Body of pancreas (tissue), 4 donors: ENCODE measurements at regions not wholly inside any gene's neighbourhood (a gene's known extent, or its start where the extent isn't known, plus 50 kb on each side); places are given as distances from the start of the nearest gene placed in this dataset.

Source experiments
- ATAC-seq: fragments of 150-250 bp; one replicate; pipeline ENCODE4 v1.9.1; 2016
- DNase-seq, 4 donors: peaks; one replicate each; pipeline ENCODE4 v3.0.0-alpha.2; 2019
- H3K27ac ChIP-seq, 4 donors: fragments of 200-600 bp; sonication (generic); 1 replicate in 3 of 4; 2 replicates in 1 of 4; pipeline versions ENCODE4 v1.5.1 to v1.6.1; 2016 to 2019; ENCODE audit warnings: mild to moderate bottlenecking in 1 of 4, mixed read lengths in 1 of 4, moderate library complexity in 1 of 4
- H3K27me3 ChIP-seq, 2 donors: fragments of 200-600 bp; sonication (generic); one replicate each; pipeline ENCODE4 v1.6.0; 2016; ENCODE audit warnings: mild to moderate bottlenecking in 1 of 2
- H3K36me3 ChIP-seq, 2 donors: fragments of 200-600 bp; sonication (generic); replicated peaks in 1 of 2; 2 replicates each; pipeline ENCODE4 v1.5.1; 2016; ENCODE audit warnings: low read depth in 2 of 2; ENCODE audit not compliant: insufficient read depth in 1 of 2
- H3K4me1 ChIP-seq: fragments of 200-600 bp; sonication (generic); one replicate; pipeline ENCODE4 v1.6.0; 2016
- H3K4me3 ChIP-seq, 2 donors: fragments of 200-600 bp; sonication (generic); 1 replicate in 1 of 2; 2 replicates in 1 of 2; pipeline ENCODE4 v1.5.1; 2016 to 2019
- H3K9me3 ChIP-seq, 3 donors: fragments of 200-600 bp; sonication (generic); 1 replicate in 2 of 3; 2 replicates in 1 of 3; pipeline ENCODE4 v1.5.1; 2016
- CTCF ChIP-seq, 7 experiments: fragments of 450-650 bp in 4 of 7; fragments of 200-600 bp in 3 of 7; sonication (generic) in 3 of 7; IDR thresholded peaks; one replicate each; pipeline ENCODE4 v1.5.1; 2016 to 2019; ENCODE audit warnings: antibody characterized with exemption in 7 of 7
- POLR2A ChIP-seq, 3 donors: fragments of 450-650 bp; IDR thresholded peaks; one replicate each; pipeline ENCODE4 v1.6.1; 2016; ENCODE audit warnings: antibody characterized with exemption in 3 of 3, mild to moderate bottlenecking in 2 of 3
- WGBS, 2 donors: methylation state at CpG; one replicate each; pipeline ENCODE4 v1.1.5; 2017; 5-methylcytosine and 5-hydroxymethylcytosine counted together
- intact Hi-C: fragments of 100-400 bp; cut with DNase I; formaldehyde crosslinking; loops from one replicate; pipeline ENCODE4 v1.15.1; 2023

- Histone ChIP-seq H3K9me3 (no peaks in the 10 kb centered on the region), H3K36me3 (no peaks in the 10 kb centered on the region), H3K27ac (no peak overlapping the region), H3K4me3 (no peak overlapping the region), H3K4me1 (no peaks in the 10 kb centered on the region), H3K27me3 (no peaks in the 10 kb centered on the region)
- TF ChIP-seq CTCF (IDR thresholded peaks at IDR 0.05): no peak
- DNase-seq (no peak), ATAC-seq (no peak)
- intact Hi-C loops: no loop called here
- 79 to 91% methylated on average over 11 to 24 of the region's 24 CpGs for WGBS, 2 donors
These were observed 141.7 kb upstream of the GPC1 start for GRCh38 chr2:240293557-240294461.

GRCh38 chr2:240294514-240294913, 140.9 kb upstream of the GPC1 start:
- WGBS, 2 donors: 72 to 74% methylated on average over 5 of the region's 5 CpGs
- no peaks in the 10 kb centered on the region for H3K9me3 ChIP-seq
- no peaks in the 10 kb centered on the region for H3K27me3 ChIP-seq
- H3K36me3 ChIP-seq: no peaks in the 10 kb centered on the region
- DNase-seq (no peak), ATAC-seq (no peak)
- intact Hi-C loops: no loop called here
- TF ChIP-seq CTCF (IDR thresholded peaks at IDR 0.05) (no peak), POLR2A (IDR thresholded peaks at IDR 0.05) (no peak)
- no peak overlapping the region for H3K27ac ChIP-seq
- H3K4me3 ChIP-seq: no peak overlapping the region
- no peaks in the 10 kb centered on the region for H3K4me1 ChIP-seq

GRCh38 chr2:240295256-240296103, 140.0 kb upstream of the GPC1 start:
- H3K9me3 ChIP-seq: no peaks in the 10 kb centered on the region
- H3K4me3 ChIP-seq: no peak overlapping the region
- no peaks in the 10 kb centered on the region for H3K36me3 ChIP-seq
- TF ChIP-seq POLR2A (IDR thresholded peaks at IDR 0.05) (no peak), CTCF (IDR thresholded peaks at IDR 0.05) (no peak)
- WGBS, 2 donors: 79 to 81% methylated on average over 23 to 24 of the region's 24 CpGs
- intact Hi-C loops: no loop called here
- DNase-seq (no peak), ATAC-seq (no peak)
- H3K27me3 ChIP-seq: no peaks in the 10 kb centered on the region
- H3K27ac ChIP-seq: no peak overlapping the region
- H3K4me1 ChIP-seq: no peaks in the 10 kb centered on the region

- Histone ChIP-seq H3K27me3 (no peaks in the 10 kb centered on the region), H3K36me3 (no peaks in the 10 kb centered on the region), H3K27ac (no peak overlapping the region), H3K4me3 (no peak overlapping the region), H3K4me1 (no peaks in the 10 kb centered on the region), H3K9me3 (no peaks in the 10 kb centered on the region)
- 71 to 72% methylated on average over 11 of the region's 11 CpGs for WGBS, 2 donors
- TF ChIP-seq CTCF (IDR thresholded peaks at IDR 0.05) (no peak), POLR2A (IDR thresholded peaks at IDR 0.05) (no peak)
- no peak for DNase-seq
- intact Hi-C loops: no loop called here
- no peak for ATAC-seq
These were observed 139.4 kb upstream of the GPC1 start for GRCh38 chr2:240296104-240296406.
